A673 (cell line): ENCODE measurements at regions not wholly inside any gene's neighbourhood (a gene's known extent, or its start where the extent isn't known, plus 50 kb on each side); places are given as distances from the start of the nearest gene placed in this dataset.

Experiments used
- BruUV-seq: library from RNA; stranded (reverse); fragments of 400-500 nt; replicated peaks from 2 replicates; lab custom pipeline; 2021; lab: Mats Ljungman, UMichigan
- CTCF ChIA-PET: fragments of 300-600 bp; sonication (Branson Sonifier 250); formaldehyde crosslinking; loops from one replicate; lab custom pipeline; 2022; ENCODE audit warnings: antibody characterized with exemption; lab: Charles Lee
- POLR2A ChIA-PET: fragments of 300-600 bp; sonication (Branson Sonifier 250); formaldehyde crosslinking; loops from one replicate; lab custom pipeline; 2022; ENCODE audit warnings: antibody characterized with exemption; ENCODE audit not compliant: low non-redundant PET; lab: Charles Lee
- DNase-seq: peaks from one replicate; pipeline ENCODE4 v3.0.0-alpha.2; 2015; ENCODE audit warnings: low spot score
- H3K27ac ChIP-seq: fragments of 200-600 bp; sonication (generic); 2 replicates; pipeline ENCODE4 v1.5.1; 2016; ENCODE audit warnings: mixed run types, low read depth, mild to moderate bottlenecking, mixed read lengths, antibody characterized with exemption, low read length; ENCODE audit not compliant: poor library complexity, severe bottlenecking
- H3K27me3 ChIP-seq: fragments of 200-600 bp; sonication (generic); replicated peaks from 2 replicates; pipeline ENCODE4 v1.6.1; 2017; ENCODE audit warnings: mixed run types, low read depth, mild to moderate bottlenecking, mixed read lengths, antibody characterized with exemption, low read length; ENCODE audit not compliant: insufficient read depth, poor library complexity
- H3K36me3 ChIP-seq: fragments of 200-600 bp; sonication (generic); 2 replicates; pipeline ENCODE4 v1.6.1; 2016; ENCODE audit warnings: mixed run types, mild to moderate bottlenecking, mixed read lengths, antibody characterized with exemption, low read length; ENCODE audit not compliant: insufficient read depth, poor library complexity, severe bottlenecking
- H3K4me1 ChIP-seq: fragments of 200-600 bp; sonication (generic); 2 replicates; pipeline ENCODE4 v1.6.1; 2017; ENCODE audit warnings: mixed run types, mild to moderate bottlenecking, mixed read lengths, antibody characterized with exemption, low read length; ENCODE audit not compliant: insufficient read depth, poor library complexity, severe bottlenecking
- H3K4me3 ChIP-seq: fragments of 200-600 bp; sonication (generic); 2 replicates; pipeline ENCODE4 v1.5.1; 2016; ENCODE audit warnings: low read depth, mixed run types, mild to moderate bottlenecking, mixed read lengths, low read length; ENCODE audit not compliant: poor library complexity, severe bottlenecking
- H3K9me3 ChIP-seq: fragments of 200-600 bp; sonication (generic); 2 replicates; pipeline ENCODE4 v1.6.1; 2016; ENCODE audit warnings: mixed run types, low read depth, mild to moderate bottlenecking, mixed read lengths, antibody characterized with exemption, low read length; ENCODE audit not compliant: poor library complexity, severe bottlenecking
- CTCF ChIP-seq: fragments of 300-800, 200-600 bp; sonication (generic); conservative IDR thresholded peaks from 2 replicates; pipeline ENCODE4 v1.5.1; 2017; ENCODE audit warnings: low read depth, mild to moderate bottlenecking, antibody characterized with exemption, low read length, moderate library complexity, mixed read lengths
- EZH2 ChIP-seq: fragments of 200-600 bp; sonication (generic); IDR thresholded peaks from 2 replicates; pipeline ENCODE4 v1.6.1; 2017; ENCODE audit warnings: borderline replicate concordance, low read depth, mild to moderate bottlenecking, mixed read lengths, antibody characterized with exemption, low read length; ENCODE audit not compliant: poor library complexity, severe bottlenecking
- intact Hi-C: fragments of 100-400 bp; cut with micrococcal nuclease; formaldehyde crosslinking; loops from one replicate; pipeline ENCODE4 v1.10.0; 2022; ENCODE audit not compliant: unreplicated experiment

DNA sequence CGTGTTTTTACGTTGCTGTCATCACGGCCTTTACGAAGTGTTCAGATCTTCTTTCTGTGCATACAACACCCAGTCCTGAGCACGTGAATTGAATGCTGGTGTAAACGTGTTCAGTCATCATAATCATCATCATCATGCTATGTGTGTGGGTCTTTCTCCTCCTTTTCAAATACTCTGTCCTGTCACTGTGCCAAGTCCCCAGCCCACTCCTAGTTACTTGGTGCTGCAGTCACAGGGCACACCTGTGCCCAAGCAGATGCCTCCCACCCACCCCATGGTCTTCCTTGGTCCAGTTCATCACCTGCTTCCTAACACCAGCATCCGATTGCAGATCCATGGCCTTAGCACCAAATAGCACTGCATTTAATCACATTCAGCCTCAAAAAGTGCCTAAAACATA is 78.6 kb upstream of the MGMT start:
- POLR2A ChIA-PET: no interaction called here
- Histone ChIP-seq H3K4me3 (no peak overlapping the region), H3K27me3 (no peaks in the 10 kb centered on the region), H3K27ac (no peak overlapping the region), H3K36me3 (no peaks in the 10 kb centered on the region), H3K4me1 (peaks cover 13% of the 10 kb centered on the region), H3K9me3 (no peaks in the 10 kb centered on the region)
- no peak for TF ChIP-seq CTCF
- TF ChIP-seq EZH2: no peak
- BruUV-seq: no TSS peak
- DNase-seq: no peak
- intact Hi-C loops: no loop called here
- CTCF ChIA-PET: no interaction called here

- Histone ChIP-seq H3K27ac (no peak overlapping the region), H3K4me1 (peaks cover 15% of the 10 kb centered on the region), H3K27me3 (no peaks in the 10 kb centered on the region), H3K36me3 (no peaks in the 10 kb centered on the region), H3K9me3 (no peaks in the 10 kb centered on the region), H3K4me3 (no peak overlapping the region)
- ChIA-PET POLR2A (no interaction called here), CTCF (no interaction called here)
- TF ChIP-seq CTCF: no peak
- TF ChIP-seq EZH2: no peak
- BruUV-seq: no TSS peak
- DNase-seq: no peak
- intact Hi-C loops: no loop called here
These were observed 77.8 kb upstream of the MGMT start for GRCh38 chr10:129389194-129389593.

GRCh38 chr10:129390147-129390546 is 76.9 kb upstream of the MGMT start:
- DNase-seq: no peak
- Histone ChIP-seq H3K4me3 (no peak overlapping the region), H3K4me1 (peaks cover 15% of the 10 kb centered on the region), H3K27ac (no peak overlapping the region), H3K9me3 (no peaks in the 10 kb centered on the region), H3K36me3 (no peaks in the 10 kb centered on the region), H3K27me3 (no peaks in the 10 kb centered on the region)
- ChIA-PET CTCF (no interaction called here), POLR2A (no interaction called here)
- intact Hi-C loops: no loop called here
- TF ChIP-seq EZH2: no peak
- TF ChIP-seq CTCF: no peak
- BruUV-seq: no TSS peak
